K562 (cell line): ENCODE measurements at regions not wholly inside any gene's neighbourhood (a gene's known extent, or its start where the extent isn't known, plus 50 kb on each side); places are given as distances from the start of the nearest gene placed in this dataset.

Experiments used
- ATAC-seq: fragments of 200-7000 bp; cut with Tn5 transposase; 3 replicates; pipeline ENCODE4 v1.9.1; 2020; ENCODE audit warnings: moderate library complexity
- BruUV-seq: library from RNA; stranded (reverse); fragments of 400-500 nt; replicated peaks from 2 replicates; lab custom pipeline; 2021; lab: Mats Ljungman, UMichigan
- CTCF ChIA-PET: fragments of 300-600 bp; formaldehyde crosslinking; extraction: SDS; loops from one replicate; lab custom pipeline; 2021; ENCODE audit warnings: low intra/inter-chr PET ratio; lab: Yijun Ruan, JAX
- POLR2A ChIA-PET: fragments of 300-600, 350-650 bp; sonication (Branson Sonifier 250); formaldehyde crosslinking; extraction: SDS; loops from one replicate; lab custom pipeline; 2021; ENCODE audit warnings: antibody characterized with exemption, inconsistent platforms; lab: Yijun Ruan, JAX
- DNase-seq, 4 experiments: peaks; one replicate each; pipeline versions ENCODE4 v3.0.0 to v3.0.0-alpha.2; 2011 to 2018; ENCODE audit warnings: low spot score in 3 of 4, mixed read lengths in 3 of 4; ENCODE audit errors: extremely low read depth in 1 of 4
- FAIRE-seq: peaks from 2 replicates; lab custom pipeline; 2011; peaks lifted over from hg19 to GRCh38; lab: Jason Lieb, UNC
- H2AFZ ChIP-seq: 2 replicates; pipeline ENCODE4 v1.6.0; 2011; ENCODE audit warnings: low read depth, low read length, control low read depth, inconsistent platforms
- H3K27ac ChIP-seq: fragments of 200-600 bp; 3 replicates; pipeline ENCODE4 v1.8.0; 2011; ENCODE audit warnings: low read depth, mild to moderate bottlenecking, control low read depth, inconsistent platforms, low read length, moderate library complexity, mixed read lengths; ENCODE audit errors: extremely low read depth
- H3K27me3 ChIP-seq, 2 experiments: fragments of 300-600 bp in 1 of 2; 2 replicates in 1 of 2; 3 replicates in 1 of 2; pipeline versions ENCODE4 v1.6.0 to v1.8.0; 2011; ENCODE audit warnings: inconsistent platforms in 2 of 2, low read length in 2 of 2, mild to moderate bottlenecking in 1 of 2, mixed read lengths in 1 of 2, moderate library complexity in 1 of 2; ENCODE audit not compliant: control insufficient read depth in 2 of 2, insufficient read depth in 2 of 2
- H3K36me3 ChIP-seq: fragments of 300-600 bp; 3 replicates; pipeline ENCODE4 v1.8.0; 2011; ENCODE audit warnings: mild to moderate bottlenecking, low read length, inconsistent platforms; ENCODE audit not compliant: control insufficient read depth, insufficient read depth
- H3K4me1 ChIP-seq, 2 experiments: fragments of 200-600 bp in 1 of 2; replicated peaks in 1 of 2; 2 replicates in 1 of 2; 3 replicates in 1 of 2; pipeline versions ENCODE4 v1.5.1 to v1.8.0; 2011; ENCODE audit warnings: inconsistent platforms in 2 of 2, low read length in 2 of 2, mild to moderate bottlenecking in 1 of 2, mixed read lengths in 1 of 2, moderate library complexity in 1 of 2; ENCODE audit not compliant: control insufficient read depth in 2 of 2, insufficient read depth in 2 of 2
- H3K4me2 ChIP-seq: 2 replicates; pipeline ENCODE4 v1.6.1; 2011; ENCODE audit warnings: low read length, control low read depth, inconsistent platforms, mixed read lengths; ENCODE audit not compliant: insufficient read depth
- H3K4me3 ChIP-seq: fragments of 200-600 bp; sonication (generic), shearing (Covaris generic); 2 replicates; pipeline ENCODE4 v1.5.1; 2016; ENCODE audit warnings: control low read depth, inconsistent platforms
- H3K79me2 ChIP-seq: fragments of 200-600 bp; 3 replicates; pipeline ENCODE4 v1.8.0; 2011; ENCODE audit warnings: low read length, inconsistent platforms; ENCODE audit not compliant: control insufficient read depth, insufficient read depth
- H3K9ac ChIP-seq, 2 experiments: 2 replicates each; pipeline versions ENCODE4 v1.6.0 to v1.6.1; 2011; ENCODE audit warnings: low read depth in 2 of 2, low read length in 2 of 2, control low read depth in 1 of 2, inconsistent platforms in 1 of 2, mild to moderate bottlenecking in 1 of 2, mixed read lengths in 1 of 2; ENCODE audit not compliant: insufficient read depth in 1 of 2
- H3K9me1 ChIP-seq: one replicate; pipeline ENCODE4 v1.6.0; 2011; ENCODE audit warnings: inconsistent platforms, mild to moderate bottlenecking, low read length, moderate library complexity; ENCODE audit not compliant: control insufficient read depth, insufficient read depth
- H3K9me3 ChIP-seq: replicated peaks from 2 replicates; pipeline ENCODE4 v1.5.1; 2011; ENCODE audit warnings: low read depth, low read length, inconsistent platforms; ENCODE audit not compliant: control insufficient read depth, insufficient read depth
- H4K20me1 ChIP-seq: replicated peaks from 2 replicates; pipeline ENCODE4 v1.6.1; 2011; ENCODE audit warnings: low read length, inconsistent platforms, mixed read lengths; ENCODE audit not compliant: control insufficient read depth, insufficient read depth
- ELK1 ChIP-seq: sonication (generic); formaldehyde crosslinking; IDR thresholded peaks from 2 replicates; pipeline ENCODE4 v1.8.1; 2022; ENCODE audit warnings: missing genetic modification reagents
- MAFK ChIP-seq: IDR thresholded peaks from 2 replicates; pipeline ENCODE4 v1.6.1; 2011; ENCODE audit warnings: low read length, improper control_type of control experiment
- MECOM ChIP-seq: fragments of 250-450 bp; sonication (Bioruptor Pico); IDR thresholded peaks from 2 replicates; pipeline ENCODE4 v1.8.0; 2022; ENCODE audit warnings: inconsistent platforms
- MEIS2 ChIP-seq: fragments of 450-650 bp; IDR thresholded peaks from 2 replicates; pipeline ENCODE4 v1.6.1; 2014; ENCODE audit warnings: mild to moderate bottlenecking; ENCODE audit not compliant: partially characterized antibody
- NCOA2 ChIP-seq, 2 experiments: fragments of 450-650 bp; IDR thresholded peaks; 2 replicates each; pipeline ENCODE4 v1.6.1; 2018; ENCODE audit warnings: mild to moderate bottlenecking in 2 of 2, moderate library complexity in 1 of 2; ENCODE audit not compliant: partially characterized antibody in 2 of 2
- PTTG1 ChIP-seq: fragments of 450-650 bp; IDR thresholded peaks from 2 replicates; pipeline ENCODE4 v1.6.1; 2016; ENCODE audit warnings: low read depth, mild to moderate bottlenecking, missing genetic modification characterization, missing compliant biosample characterization
- RHOXF2B ChIP-seq: fragments of 250-450 bp; sonication (Bioruptor Pico); conservative IDR thresholded peaks from 2 replicates; pipeline ENCODE4 v1.5.1; 2021
- SPI1 ChIP-seq: IDR thresholded peaks from 2 replicates; pipeline ENCODE4 v1.6.1; 2011; ENCODE audit warnings: low read depth, low read length, control low read depth, borderline replicate concordance
- WGBS: fragments of 100-300 bp; shearing (Covaris generic); methylation state at CpG from one replicate; pipeline ENCODE4 v1.1.6; 2016; ENCODE audit warnings: low coverage, mixed read lengths; ENCODE audit not compliant: insufficient coverage; ENCODE audit errors: missing lambda C conversion rate; 5-methylcytosine and 5-hydroxymethylcytosine counted together
- in situ Hi-C: fragments of 300-500 bp; cut with MboI; formaldehyde crosslinking; loops from 4 replicates; pipeline ENCODE4 v1.15.0; 2018; ENCODE audit warnings: inconsistent platforms, mixed read lengths
- intact Hi-C: fragments of 100-400 bp; cut with micrococcal nuclease; formaldehyde crosslinking; loops from 2 replicates; pipeline ENCODE4 v1.14.2; 2022

GRCh38 chr18:30514059-30514458, 528.5 kb downstream of the DSC3 start:
- no peak overlapping the region for H3K9ac ChIP-seq
- ATAC-seq (no peak), DNase-seq (no peak), FAIRE-seq (no peak)
- ChIA-PET POLR2A (interaction anchor here (0.6 to 1.3 kb wide), 3 partner anchors 9 to 145 kb away, joined by 3 to 4 read pairs (median 3); no protein-coding TSS in a partner anchor), CTCF (no interaction called here)
- no peak overlapping the region for H3K4me3 ChIP-seq
- no peak overlapping the region for H3K27ac ChIP-seq
- WGBS: 0% methylated on average over 2 of the region's 2 CpGs
- no peak overlapping the region for H3K4me2 ChIP-seq
- no peaks in the 10 kb centered on the region for H3K9me1 ChIP-seq
- no peaks in the 10 kb centered on the region for H4K20me1 ChIP-seq
- in situ Hi-C loops: no loop called here
- no TSS peak for BruUV-seq
- no peaks in the 10 kb centered on the region for H3K79me2 ChIP-seq
- no peaks in the 10 kb centered on the region for H3K4me1 ChIP-seq
- TF ChIP-seq PTTG1 (tag) (no peak), MECOM (CRISPR knock-in tag) (no peak), ELK1 (CRISPR knock-in tag) (no peak), MEIS2 (no peak), MAFK (no peak), RHOXF2B (CRISPR knock-in tag) (no peak), SPI1 (no peak), NCOA2 (IDR thresholded peaks at IDR 0.05; ENCODE audit: partially characterized antibody in 2 of 2) (no peak)
- H2AFZ ChIP-seq: no peak overlapping the region
- H3K9me3 ChIP-seq: no peaks in the 10 kb centered on the region
- H3K27me3 ChIP-seq: no peaks in the 10 kb centered on the region
- no peaks in the 10 kb centered on the region for H3K36me3 ChIP-seq
- intact Hi-C loops: no loop called here
